COLO668 (cell line): ENCODE measurements at regions not wholly inside any gene's neighbourhood (a gene's known extent, or its start where the extent isn't known, plus 50 kb on each side); places are given as distances from the start of the nearest gene placed in this dataset.
"Not testable (repeated sequence)": the region's sequence is repeated elsewhere in the genome, so short reads cannot be mapped to it uniquely, and the experiment has no call there.

Source experiments
- DNase-seq: peaks from one replicate; lab custom pipeline; 2025; ENCODE audit not compliant: unreplicated experiment; lab: John Stamatoyannopoulos, UW

- no peak for DNase-seq
These were observed 264.7 kb downstream of the SOX9 start for GRCh38 chr17:72385475-72385874.

GRCh38 chr17:72386173-72386572 lies 265.4 kb downstream of the SOX9 start:
- not testable (repeated sequence) for DNase-seq

- DNase-seq: no peak
These were observed 265.9 kb downstream of the SOX9 start for GRCh38 chr17:72386619-72387237.

DNA sequence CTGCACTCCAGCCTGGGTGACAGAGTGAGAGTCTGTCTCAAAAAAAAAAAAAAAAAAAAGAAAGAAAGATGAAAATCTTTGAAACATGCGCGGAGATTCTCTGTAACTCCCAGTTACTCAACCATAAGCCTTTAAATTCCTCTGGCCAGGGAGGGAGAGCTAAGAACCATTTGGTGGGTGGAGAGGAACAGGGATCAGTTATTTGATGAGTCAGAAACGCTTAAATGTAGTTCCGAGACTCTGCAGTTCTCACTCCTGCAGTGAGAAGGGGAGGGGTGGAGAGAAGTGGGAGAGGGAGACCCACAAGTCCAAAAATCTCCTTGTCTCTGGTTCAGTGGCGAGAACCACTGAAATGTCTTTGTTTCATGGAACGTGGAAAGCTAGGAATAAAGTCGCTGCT lies 266.7 kb downstream of the SOX9 start:
- no peak for DNase-seq

DNA sequence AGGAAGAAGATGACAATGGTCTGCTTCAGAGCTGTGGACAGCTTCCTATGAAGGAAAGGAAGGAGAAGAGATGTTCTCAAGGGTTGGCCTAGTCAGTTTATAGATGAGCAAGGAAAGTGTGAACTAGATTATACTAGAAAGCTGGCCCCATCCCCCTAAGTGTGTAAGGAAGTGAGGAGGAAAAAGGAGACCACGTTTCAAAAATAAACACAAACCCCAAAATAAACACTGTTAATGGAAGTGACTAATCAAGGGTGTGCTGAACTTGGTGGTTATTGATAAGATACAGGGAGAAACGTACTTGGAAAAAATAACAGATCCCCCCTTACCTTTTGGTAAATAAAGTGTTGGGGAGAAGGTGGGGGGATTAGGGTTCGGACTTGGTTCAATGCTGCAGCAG lies 267.1 kb downstream of the SOX9 start:
- no peak for DNase-seq

DNA sequence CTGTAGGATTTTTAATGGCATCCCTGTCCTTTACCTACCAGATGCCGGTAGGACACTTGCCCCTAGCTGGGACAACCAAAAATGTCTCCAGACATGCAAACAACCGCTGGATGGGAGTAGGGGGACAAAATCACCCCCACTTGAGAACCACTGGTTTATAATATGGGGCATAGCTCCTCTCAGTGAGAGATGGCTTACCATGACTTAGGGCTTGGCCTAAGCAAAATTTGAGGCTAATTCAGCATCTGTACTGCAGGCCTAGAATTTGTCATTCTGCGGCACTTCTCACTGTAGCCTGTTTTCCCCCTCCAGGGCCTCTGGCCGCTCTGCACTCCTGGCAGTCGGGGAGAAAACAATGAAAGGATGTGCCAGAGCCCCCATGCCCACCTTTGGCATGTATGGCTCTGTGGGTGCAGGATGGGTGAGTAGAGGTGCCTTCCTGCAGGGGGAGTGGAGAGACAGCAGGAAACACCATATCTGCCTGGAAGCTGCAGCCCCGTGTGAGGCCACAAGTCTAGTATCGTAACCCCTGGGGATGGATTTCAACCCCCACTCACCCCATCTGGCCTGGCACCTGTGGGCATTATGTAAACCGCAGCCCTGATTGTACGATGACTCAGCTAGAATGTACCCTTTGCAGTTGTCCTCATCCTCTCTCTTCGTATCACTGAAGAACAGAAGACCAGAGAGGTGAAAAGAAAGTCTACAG lies 268.1 kb downstream of the SOX9 start:
- DNase-seq: peak; percentile 25

- no peak for DNase-seq
These were observed 270.1 kb downstream of the SOX9 start for GRCh38 chr17:72390675-72391508.

DNA sequence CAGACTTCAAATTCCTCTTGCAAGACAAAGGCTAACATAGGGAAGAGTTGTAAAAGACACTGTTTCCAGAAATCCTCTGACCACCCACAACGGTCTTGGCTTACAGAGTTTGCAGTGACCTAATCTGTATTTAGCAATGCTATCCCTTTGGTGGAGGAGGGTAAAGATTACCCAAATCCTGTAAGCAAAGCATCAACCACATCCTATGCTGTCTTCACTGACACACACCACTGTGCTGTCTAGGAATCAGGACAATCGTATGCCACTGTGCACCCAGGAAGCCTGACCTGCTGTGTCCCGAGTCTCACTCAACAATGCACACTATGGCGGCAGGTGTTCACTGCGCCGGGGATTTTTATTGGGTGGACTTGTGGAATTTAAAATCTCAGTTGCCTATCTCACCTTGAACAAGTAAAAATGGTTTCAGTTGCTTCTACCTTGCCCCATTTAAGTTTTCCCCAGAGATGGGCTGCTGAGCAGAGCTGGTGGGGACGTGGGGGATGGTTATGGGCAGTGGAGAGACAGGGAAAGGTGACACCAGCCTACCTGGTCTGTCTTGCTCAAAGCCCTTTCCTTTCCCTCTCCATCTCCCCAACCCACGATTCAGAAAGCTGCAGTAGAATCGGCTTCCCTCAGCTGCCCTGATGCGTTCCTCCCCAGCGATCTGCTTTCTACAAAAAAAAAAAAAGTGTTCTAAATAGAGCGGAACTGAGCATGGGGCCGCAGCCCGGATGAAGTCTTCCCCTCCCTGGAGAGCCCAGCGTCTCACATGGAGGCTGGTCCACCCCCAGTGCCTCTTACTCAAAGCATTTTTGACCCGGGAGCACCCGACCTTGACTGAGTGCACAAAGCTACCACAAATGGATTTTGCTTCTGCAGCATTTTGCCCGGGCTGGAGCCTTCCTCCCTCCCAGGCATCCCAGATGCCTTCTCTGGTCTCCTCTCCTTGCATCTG lies 271.5 kb downstream of the SOX9 start:
- DNase-seq: peak; percentile 60

DNA sequence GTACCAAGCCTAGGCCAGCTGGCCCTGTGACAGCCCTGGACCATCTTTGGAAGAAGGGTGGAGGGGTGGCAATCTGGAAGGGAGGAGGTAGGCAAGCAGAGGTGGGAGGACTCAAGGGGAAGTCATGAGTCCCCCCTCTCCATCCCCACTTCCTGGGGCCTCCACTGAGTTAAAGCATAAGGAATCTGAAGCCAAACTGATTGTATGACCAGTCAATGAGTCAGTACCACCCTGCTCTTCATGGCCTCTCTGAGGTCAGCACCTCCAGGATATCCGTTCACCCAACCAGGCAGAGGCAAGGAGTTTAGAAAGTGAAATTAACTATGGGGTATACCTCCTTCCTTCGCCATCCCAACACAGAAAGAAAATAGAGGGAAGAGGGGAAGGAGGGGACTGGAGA lies 272.7 kb downstream of the SOX9 start:
- no peak for DNase-seq

DNA sequence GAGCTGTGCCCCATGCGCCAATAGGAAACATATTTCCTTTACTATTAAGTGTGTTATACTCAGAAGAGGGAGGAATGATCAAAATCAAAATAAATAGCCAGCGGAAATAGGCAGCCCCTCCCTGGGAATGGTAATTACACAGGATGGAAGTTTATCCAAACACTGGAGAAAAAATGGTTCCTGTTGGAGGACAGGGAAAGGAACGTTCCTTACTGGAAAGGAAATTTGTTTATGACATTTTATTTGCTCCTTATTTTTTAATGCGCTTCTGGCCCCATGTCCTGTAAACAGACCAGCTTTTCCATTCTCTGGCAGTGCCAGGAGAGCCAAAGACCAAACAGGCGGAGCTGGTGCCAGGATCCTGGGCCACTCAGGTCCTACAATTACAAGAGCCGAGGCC lies 273.7 kb downstream of the SOX9 start:
- DNase-seq: no peak

- DNase-seq: no peak
These were observed 275.3 kb downstream of the SOX9 start for GRCh38 chr17:72396121-72396520.

DNA sequence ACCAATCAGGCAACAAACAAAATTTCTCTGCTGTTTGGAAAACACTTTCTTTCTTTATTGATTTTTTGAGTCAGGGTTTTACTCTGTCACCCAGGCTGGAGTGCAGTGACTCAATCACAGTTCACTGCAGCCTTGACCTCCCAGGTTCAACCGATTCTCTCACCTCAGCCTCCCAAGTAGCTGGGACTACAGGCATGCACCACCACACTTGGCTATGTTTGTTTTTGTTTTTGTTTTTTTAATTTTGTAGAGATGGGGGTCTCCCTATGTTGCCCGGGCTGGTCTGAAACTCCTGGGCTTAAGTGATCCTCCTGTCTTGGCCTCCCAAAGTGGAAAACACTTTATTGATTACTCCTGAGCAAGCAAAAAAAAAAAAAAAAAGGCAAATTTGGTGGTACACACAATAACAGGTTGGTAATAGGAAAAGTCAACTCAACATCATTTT lies 276.4 kb downstream of the SOX9 start:
- DNase-seq: no peak

GRCh38 chr17:72397687-72398086 lies 276.9 kb downstream of the SOX9 start:
- DNase-seq: no peak

GRCh38 chr17:72399023-72399607 lies 278.3 kb downstream of the SOX9 start:
- DNase-seq: no peak

GRCh38 chr17:72399608-72400487 lies 279.0 kb downstream of the SOX9 start:
- DNase-seq: peak; percentile 22

GRCh38 chr17:72400488-72400827 lies 279.6 kb downstream of the SOX9 start:
- DNase-seq: no peak

DNA sequence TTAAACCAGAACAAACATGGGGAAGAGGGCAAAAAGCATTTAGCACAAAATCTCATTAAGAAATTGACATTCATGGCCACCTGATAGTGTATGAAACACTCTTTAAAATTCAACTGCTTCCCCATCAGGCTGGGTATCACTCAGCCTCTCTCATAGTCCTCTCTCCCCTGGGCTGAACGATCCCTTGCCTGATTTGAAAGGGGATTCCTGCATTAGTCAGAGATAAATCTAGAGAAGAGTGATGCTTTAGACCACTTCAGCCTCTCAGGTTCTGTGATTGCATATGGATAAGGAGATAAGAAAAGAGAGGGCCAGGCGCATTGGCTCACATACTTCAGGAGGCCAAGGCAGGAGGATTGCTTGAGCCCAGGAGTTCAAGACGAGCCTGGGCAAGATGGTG lies 280.0 kb downstream of the SOX9 start:
- no peak for DNase-seq

- DNase-seq: no peak
These were observed 281.3 kb downstream of the SOX9 start for GRCh38 chr17:72401883-72402726.

- DNase-seq: no peak
These were observed 281.9 kb downstream of the SOX9 start for GRCh38 chr17:72402727-72403210.
